ENCODE measurements at regions not wholly inside any gene's neighbourhood (a gene's known extent, or its start where the extent isn't known, plus 50 kb on each side); places are given as distances from the start of the nearest gene placed in this dataset.
"Not testable (repeated sequence)": the region's sequence is repeated elsewhere in the genome, so short reads cannot be mapped to it uniquely, and the experiment has no call there.

- DNase-seq (ENCODE audit: low read depth, low spot score); H3K9ac ChIP-seq (ENCODE audit: low read length); H3K36me3 ChIP-seq (ENCODE audit: control insufficient read depth in 1 of 2, insufficient read depth in 2 of 2, low read length in 2 of 2); POLR2A ChIA-PET; H3K27me3 ChIP-seq (ENCODE audit: insufficient read depth, low read length); H3K27ac ChIP-seq (ENCODE audit: low read depth, low read length); RAD21 ChIA-PET (ENCODE audit: low non-redundant PET in 1 of 2, low total read pairs in 2 of 2, uncharacterized antibody in 2 of 2, unreplicated experiment in 2 of 2); H3K9me3 ChIP-seq (ENCODE audit: control insufficient read depth in 1 of 2, insufficient read depth in 1 of 2, low read depth in 1 of 2, low read length in 2 of 2); H2AFZ ChIP-seq (ENCODE audit: low read depth, low read length, poor library complexity, severe bottlenecking); H3K79me2 ChIP-seq (ENCODE audit: insufficient read depth, low read length); H4K20me1 ChIP-seq (ENCODE audit: insufficient read depth); H3K4me1 ChIP-seq (ENCODE audit: control insufficient read depth in 1 of 2, insufficient read depth in 2 of 2, low read length in 2 of 2); H3K9me2 ChIP-seq (ENCODE audit: insufficient read depth); H3K4me2 ChIP-seq (ENCODE audit: low read length); ATAC-seq; BruUV-seq (replicated peaks); H3K4me3 ChIP-seq (replicated peaks in 1 of 2; ENCODE audit: low read depth in 1 of 2, low read length in 2 of 2): not testable (repeated sequence)
- CTCF ChIA-PET = interaction anchor here (0.8 to 1.5 kb wide), 3 partner anchors 11 to 274 kb away, joined by 3 to 4 read pairs (median 3); no protein-coding TSS in a partner anchor
- intact Hi-C loops (cut with micrococcal nuclease) = loop anchor here (5.0 kb wide), 1 partner anchor 204 kb away; no protein-coding TSS in a partner anchor
These were observed 367.0 kb upstream of the SGCG start for GRCh38 chr13:22813531-22814377.

DNA sequence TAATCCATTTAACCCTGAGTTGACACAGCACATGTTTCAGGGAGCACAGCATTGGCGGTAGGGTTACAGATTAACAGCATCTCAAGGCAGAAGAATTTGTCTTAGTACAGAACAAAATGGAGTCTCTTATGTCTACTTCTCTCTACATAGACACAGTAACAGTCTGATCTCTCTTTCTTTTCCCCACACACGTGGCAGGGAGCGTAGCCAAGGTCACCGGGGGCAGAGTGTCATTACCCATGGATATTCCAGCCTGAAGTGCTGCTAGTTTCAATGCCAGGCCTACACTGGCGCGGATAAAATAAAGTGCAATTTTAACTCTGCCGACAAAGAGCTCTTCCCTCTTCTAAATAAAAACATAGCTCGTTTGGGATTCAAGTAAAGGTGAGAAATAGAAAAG is 366.3 kb upstream of the SGCG start:
- intact Hi-C loops (cut with micrococcal nuclease) = loop anchor here (5.0 kb wide), 1 partner anchor 203 kb away; no protein-coding TSS in a partner anchor
- DNase-seq (ENCODE audit: low read depth, low spot score); H3K79me2 ChIP-seq (ENCODE audit: insufficient read depth, low read length); H3K9me2 ChIP-seq (ENCODE audit: insufficient read depth); H2AFZ ChIP-seq (ENCODE audit: low read depth, low read length, poor library complexity, severe bottlenecking); H3K27ac ChIP-seq (ENCODE audit: low read depth, low read length); H3K9ac ChIP-seq (ENCODE audit: low read length); H3K36me3 ChIP-seq (ENCODE audit: control insufficient read depth in 1 of 2, insufficient read depth in 2 of 2, low read length in 2 of 2); H3K27me3 ChIP-seq (ENCODE audit: insufficient read depth, low read length); H3K4me1 ChIP-seq (ENCODE audit: control insufficient read depth in 1 of 2, insufficient read depth in 2 of 2, low read length in 2 of 2); POLR2A ChIA-PET; ATAC-seq; H3K4me2 ChIP-seq (ENCODE audit: low read length); H3K4me3 ChIP-seq (replicated peaks in 1 of 2; ENCODE audit: low read depth in 1 of 2, low read length in 2 of 2); H4K20me1 ChIP-seq (ENCODE audit: insufficient read depth); BruUV-seq (replicated peaks); H3K9me3 ChIP-seq (ENCODE audit: control insufficient read depth in 1 of 2, insufficient read depth in 1 of 2, low read depth in 1 of 2, low read length in 2 of 2): not testable (repeated sequence)
- CTCF ChIA-PET = interaction anchor here (1.5 kb wide), 1 partner anchor 13 kb away, joined by 4 read pairs; no protein-coding TSS in a partner anchor
- RAD21 ChIA-PET (ENCODE audit: low non-redundant PET in 1 of 2, low total read pairs in 2 of 2, uncharacterized antibody in 2 of 2, unreplicated experiment in 2 of 2) = interaction anchor here in 1 of 2 experiments (0.7 kb wide), 1 partner anchor 305 kb away, joined by 5 read pairs; no protein-coding TSS in a partner anchor

DNA sequence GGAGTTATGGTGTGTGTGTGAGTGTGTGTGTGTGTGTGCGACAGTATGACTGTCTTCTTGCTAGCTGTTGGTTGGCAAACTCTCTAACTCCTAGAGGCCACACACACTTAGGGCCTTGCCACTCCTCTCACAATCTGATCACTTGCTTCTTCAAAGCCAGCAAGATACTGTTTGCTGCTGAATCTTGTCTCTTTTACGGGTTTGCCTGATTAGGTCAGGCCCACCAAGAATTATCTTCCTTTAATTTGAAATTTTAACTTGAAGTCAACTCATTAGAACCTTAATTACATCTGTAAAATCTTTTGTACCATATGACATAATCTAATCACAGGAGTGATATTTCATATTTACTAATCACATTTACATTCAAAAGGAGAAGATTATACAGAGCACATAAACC is 359.2 kb upstream of the SGCG start:
- no peaks in the 10 kb centered on the region for H4K20me1 ChIP-seq (ENCODE audit: insufficient read depth)
- ChIA-PET POLR2A (no interaction called here), CTCF (no interaction called here), RAD21 (ENCODE audit: low non-redundant PET in 1 of 2, low total read pairs in 2 of 2, uncharacterized antibody in 2 of 2, unreplicated experiment in 2 of 2) (no interaction called here)
- H3K4me3 ChIP-seq (replicated peaks in 1 of 2; ENCODE audit: low read depth in 1 of 2, low read length in 2 of 2) = no peak overlapping the region
- no peaks in the 10 kb centered on the region for H3K27me3 ChIP-seq (ENCODE audit: insufficient read depth, low read length)
- no peaks in the 10 kb centered on the region for H3K79me2 ChIP-seq (ENCODE audit: insufficient read depth, low read length)
- BruUV-seq (replicated peaks) = no TSS peak
- no peaks in the 10 kb centered on the region for H3K9me3 ChIP-seq (ENCODE audit: control insufficient read depth in 1 of 2, insufficient read depth in 1 of 2, low read depth in 1 of 2, low read length in 2 of 2)
- H3K9me2 ChIP-seq (ENCODE audit: insufficient read depth) = no peaks in the 10 kb centered on the region
- no peak for DNase-seq (ENCODE audit: low read depth, low spot score)
- no peak overlapping the region for H2AFZ ChIP-seq (ENCODE audit: low read depth, low read length, poor library complexity, severe bottlenecking)
- intact Hi-C loops (cut with micrococcal nuclease) = no loop called here
- H3K9ac ChIP-seq (ENCODE audit: low read length) = no peak overlapping the region
- H3K36me3 ChIP-seq (ENCODE audit: control insufficient read depth in 1 of 2, insufficient read depth in 2 of 2, low read length in 2 of 2) = no peaks in the 10 kb centered on the region
- no peak overlapping the region for H3K27ac ChIP-seq (ENCODE audit: low read depth, low read length)
- ATAC-seq = no peak
- no peak overlapping the region for H3K4me2 ChIP-seq (ENCODE audit: low read length)
- no peaks in the 10 kb centered on the region for H3K4me1 ChIP-seq (ENCODE audit: control insufficient read depth in 1 of 2, insufficient read depth in 2 of 2, low read length in 2 of 2)
- TF ChIP-seq EGR1 (IDR thresholded peaks at IDR 0.05; ENCODE audit: low read depth) (no peak), TCF7L2 (IDR thresholded peaks at IDR 0.05; ENCODE audit: borderline replicate concordance, extremely low read depth, insufficient read depth, insufficient read length) (no peak), CTCF (IDR thresholded peaks at IDR 0.05 in 2 of 3, conservative IDR thresholded peaks at IDR 0.05 in 1 of 3; ENCODE audit: borderline replicate concordance in 1 of 3, insufficient read depth in 1 of 3, low read depth in 2 of 3, low read length in 2 of 3) (no peak), JUND (IDR thresholded peaks at IDR 0.05) (no peak), EZH2 (IDR thresholded peaks at IDR 0.05) (no peak), ZNF274 (IDR thresholded peaks at IDR 0.05; ENCODE audit: low read depth, low read length) (no peak)
- TF ChIP-seq, protein P1, sequence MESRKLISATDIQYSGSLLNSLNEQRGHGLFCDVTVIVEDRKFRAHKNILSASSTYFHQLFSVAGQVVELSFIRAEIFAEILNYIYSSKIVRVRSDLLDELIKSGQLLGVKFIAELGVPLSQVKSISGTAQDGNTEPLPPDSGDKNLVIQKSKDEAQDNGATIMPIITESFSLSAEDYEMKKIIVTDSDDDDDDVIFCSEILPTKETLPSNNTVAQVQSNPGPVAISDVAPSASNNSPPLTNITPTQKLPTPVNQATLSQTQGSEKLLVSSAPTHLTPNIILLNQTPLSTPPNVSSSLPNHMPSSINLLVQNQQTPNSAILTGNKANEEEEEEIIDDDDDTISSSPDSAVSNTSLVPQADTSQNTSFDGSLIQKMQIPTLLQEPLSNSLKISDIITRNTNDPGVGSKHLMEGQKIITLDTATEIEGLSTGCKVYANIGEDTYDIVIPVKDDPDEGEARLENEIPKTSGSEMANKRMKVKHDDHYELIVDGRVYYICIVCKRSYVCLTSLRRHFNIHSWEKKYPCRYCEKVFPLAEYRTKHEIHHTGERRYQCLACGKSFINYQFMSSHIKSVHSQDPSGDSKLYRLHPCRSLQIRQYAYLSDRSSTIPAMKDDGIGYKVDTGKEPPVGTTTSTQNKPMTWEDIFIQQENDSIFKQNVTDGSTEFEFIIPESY (IDR thresholded peaks at IDR 0.05; ENCODE audit: extremely low read depth, insufficient replicate concordance, low read length) = no peak

Measured in HCT116 (cell line).